CD14-positive monocyte (primary cell): ENCODE measurements at regions not wholly inside any gene's neighbourhood (a gene's known extent, or its start where the extent isn't known, plus 50 kb on each side); places are given as distances from the start of the nearest gene placed in this dataset.

Experiments
- DNase-seq, 3 donors: peaks; one replicate each; pipeline ENCODE4 v3.0.0-alpha.2; 2011 to 2022
- H2AFZ ChIP-seq: 2 replicates; pipeline ENCODE4 v1.6.0; 2012; ENCODE audit warnings: mild to moderate bottlenecking, low read depth, low read length, inconsistent platforms; ENCODE audit not compliant: insufficient read depth, poor library complexity, severe bottlenecking
- H3K27ac ChIP-seq, 2 donors: 1 replicate in 1 of 2; 2 replicates in 1 of 2; pipeline ENCODE4 v1.5.1; 2012 to 2013; ENCODE audit warnings: low read length in 2 of 2, control low read depth in 1 of 2, inconsistent platforms in 1 of 2, low read depth in 1 of 2, mild to moderate bottlenecking in 1 of 2
- H3K27me3 ChIP-seq, 2 donors: one replicate each; pipeline versions ENCODE4 v1.6.0 to v1.6.1; 2011 to 2013; ENCODE audit warnings: low read length in 2 of 2; ENCODE audit not compliant: control insufficient read depth in 2 of 2, insufficient read depth in 2 of 2
- H3K36me3 ChIP-seq, 2 donors: replicated peaks in 1 of 2; 1 replicate in 1 of 2; 2 replicates in 1 of 2; pipeline versions ENCODE4 v1.5.1 to v1.6.1; 2012 to 2013; ENCODE audit warnings: low read length in 2 of 2, control low read depth in 1 of 2, inconsistent platforms in 1 of 2, mild to moderate bottlenecking in 1 of 2; ENCODE audit not compliant: insufficient read depth in 2 of 2, control insufficient read depth in 1 of 2
- H3K4me1 ChIP-seq, 2 donors: 1 replicate in 1 of 2; 2 replicates in 1 of 2; pipeline versions ENCODE4 v1.5.1 to v1.6.1; 2012 to 2013; ENCODE audit warnings: low read length in 2 of 2, control low read depth in 1 of 2, inconsistent platforms in 1 of 2, mild to moderate bottlenecking in 1 of 2, moderate library complexity in 1 of 2; ENCODE audit not compliant: insufficient read depth in 2 of 2, control insufficient read depth in 1 of 2
- H3K4me2 ChIP-seq: replicated peaks from 2 replicates; pipeline ENCODE3; 2012; ENCODE audit warnings: low read length, moderate library complexity, mild to moderate bottlenecking; ENCODE audit not compliant: poor library complexity, severe bottlenecking; ENCODE audit errors: extremely low read depth
- H3K4me3 ChIP-seq, 3 experiments: fragments of 200-600 bp in 1 of 3; sonication (generic) in 1 of 3; replicated peaks in 1 of 3; 1 replicate in 2 of 3; 2 replicates in 1 of 3; pipeline ENCODE4 v1.5.1; 2011 to 2013; ENCODE audit warnings: low read length in 3 of 3, mild to moderate bottlenecking in 3 of 3, control low read depth in 2 of 3, low read depth in 2 of 3, inconsistent platforms in 1 of 3, moderate library complexity in 1 of 3
- H3K79me2 ChIP-seq: 2 replicates; pipeline ENCODE4 v1.6.0; 2012; ENCODE audit warnings: mild to moderate bottlenecking, control low read depth, inconsistent platforms, low read length, moderate library complexity; ENCODE audit not compliant: insufficient read depth
- H3K9ac ChIP-seq: 2 replicates; pipeline ENCODE4 v1.6.0; 2017; ENCODE audit warnings: low read length, mild to moderate bottlenecking; ENCODE audit not compliant: insufficient read depth, poor library complexity, severe bottlenecking
- H3K9me3 ChIP-seq, 2 donors: replicated peaks in 1 of 2; 1 replicate in 1 of 2; 2 replicates in 1 of 2; pipeline versions ENCODE4 v1.5.1 to v1.6.1; 2012 to 2013; ENCODE audit warnings: low read length in 2 of 2, control low read depth in 1 of 2; ENCODE audit not compliant: control insufficient read depth in 1 of 2, insufficient read depth in 1 of 2
- H4K20me1 ChIP-seq: 2 replicates; pipeline ENCODE4 v1.6.0; 2012; ENCODE audit warnings: mild to moderate bottlenecking, low read length, control low read depth, moderate library complexity; ENCODE audit not compliant: insufficient read depth
- H3K27ac Mint-ChIP-seq, 7 donors: one replicate each; pipeline ENCODE4 v1.8.0; 2020; ENCODE audit warnings: mild to moderate bottlenecking in 7 of 7, mixed read lengths in 7 of 7, moderate library complexity in 6 of 7, inconsistent platforms in 2 of 7
- H3K27me3 Mint-ChIP-seq, 3 donors: one replicate each; pipeline ENCODE4 v1.8.0; 2021 to 2022; ENCODE audit warnings: low read depth in 3 of 3, mild to moderate bottlenecking in 3 of 3, mixed read lengths in 3 of 3, moderate library complexity in 3 of 3, inconsistent platforms in 1 of 3
- H3K36me3 Mint-ChIP-seq, 2 donors: one replicate each; pipeline ENCODE4 v1.8.0; 2020; ENCODE audit warnings: mixed read lengths in 2 of 2, inconsistent platforms in 1 of 2, mild to moderate bottlenecking in 1 of 2
- H3K4me1 Mint-ChIP-seq: one replicate; pipeline ENCODE4 v1.8.0; 2020; ENCODE audit warnings: mild to moderate bottlenecking, mixed read lengths
- H3K4me3 Mint-ChIP-seq, 2 donors: one replicate each; pipeline ENCODE4 v1.8.0; 2020; ENCODE audit warnings: mild to moderate bottlenecking in 2 of 2, mixed read lengths in 2 of 2, moderate library complexity in 1 of 2
- H3K9me3 Mint-ChIP-seq, 7 donors: one replicate each; pipeline ENCODE4 v1.8.0; 2020 to 2022; ENCODE audit warnings: mixed read lengths in 7 of 7, mild to moderate bottlenecking in 6 of 7, moderate library complexity in 6 of 7, inconsistent platforms in 2 of 7
- CTCF ChIP-seq: fragments of 200-600 bp; IDR thresholded peaks from one replicate; pipeline ENCODE4 v1.8.0; 2022; ENCODE audit warnings: antibody characterized with exemption, mild to moderate bottlenecking
- WGBS: methylation state at CpG from one replicate; pipeline ENCODE4 v1.1.5; 2013; ENCODE audit warnings: missing lambda C conversion rate; ENCODE audit not compliant: insufficient coverage; 5-methylcytosine and 5-hydroxymethylcytosine counted together
- intact Hi-C, 2 donors: fragments of 100-400 bp; cut with micrococcal nuclease; formaldehyde crosslinking; loops; one replicate each; pipeline versions ENCODE4 v1.15.0 to v1.15.1; 2023

DNA sequence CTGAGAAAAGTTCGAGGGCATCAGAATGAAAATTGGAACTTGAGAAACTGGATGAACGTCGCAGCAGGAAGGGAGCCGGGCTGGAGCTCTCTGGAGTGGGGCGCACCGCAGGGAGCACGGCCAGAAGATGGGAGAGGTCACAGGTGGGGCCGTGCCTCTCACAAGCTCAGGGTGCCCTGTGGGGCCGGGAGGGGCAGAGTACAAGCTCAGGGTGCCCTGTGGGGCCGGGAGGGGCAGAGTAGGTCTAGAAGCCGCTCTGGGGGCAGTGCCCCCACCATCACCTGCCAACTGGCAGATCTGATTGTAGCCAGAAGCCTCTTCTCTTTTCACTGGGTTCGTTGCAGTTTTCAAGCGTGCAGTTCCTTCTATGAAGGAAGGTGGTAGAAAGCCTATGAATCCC is 61.1 kb upstream of the SNX9 start:
- no peak overlapping the region for H3K27ac ChIP-seq
- WGBS = 97% methylated on average over 9 of the region's 13 CpGs
- no peaks in the 10 kb centered on the region for H3K79me2 ChIP-seq
- no peaks in the 10 kb centered on the region for H3K9me3 ChIP-seq
- H3K36me3 ChIP-seq = no peaks in the 10 kb centered on the region
- Mint-ChIP-seq H3K27me3 (peaks cover 5 to 13% (median 9%) of the 10 kb centered on the region in 3 donors), H3K9me3 (peaks cover 0 to 4% (median 0%) of the 10 kb centered on the region in 7 donors), H3K36me3 (peaks cover 2 to 10% of the 10 kb centered on the region in 2 donors), H3K27ac (peak overlapping the region in 3 of 7 donors; percentile 51 to 97 (median 77)), H3K4me3 (peak overlapping the region in 1 of 2 donors; percentile 53), H3K4me1 (peaks cover 70% of the 10 kb centered on the region)
- H3K4me1 ChIP-seq = peaks cover 44 to 51% of the 10 kb centered on the region in 2 donors
- H3K9ac ChIP-seq = no peak overlapping the region
- H3K4me2 ChIP-seq = no peak overlapping the region
- no peaks in the 10 kb centered on the region for H4K20me1 ChIP-seq
- H3K27me3 ChIP-seq = no peaks in the 10 kb centered on the region
- no peak overlapping the region for H2AFZ ChIP-seq
- H3K4me3 ChIP-seq = no peak overlapping the region
- intact Hi-C loops = loop anchor here in 1 of 2 donors (5.0 to 10.0 kb wide), 3 partner anchors 60 to 323 kb away; partner anchors contain the start of gene SNX9
- DNase-seq = no peak
- TF ChIP-seq CTCF = no peak

DNA sequence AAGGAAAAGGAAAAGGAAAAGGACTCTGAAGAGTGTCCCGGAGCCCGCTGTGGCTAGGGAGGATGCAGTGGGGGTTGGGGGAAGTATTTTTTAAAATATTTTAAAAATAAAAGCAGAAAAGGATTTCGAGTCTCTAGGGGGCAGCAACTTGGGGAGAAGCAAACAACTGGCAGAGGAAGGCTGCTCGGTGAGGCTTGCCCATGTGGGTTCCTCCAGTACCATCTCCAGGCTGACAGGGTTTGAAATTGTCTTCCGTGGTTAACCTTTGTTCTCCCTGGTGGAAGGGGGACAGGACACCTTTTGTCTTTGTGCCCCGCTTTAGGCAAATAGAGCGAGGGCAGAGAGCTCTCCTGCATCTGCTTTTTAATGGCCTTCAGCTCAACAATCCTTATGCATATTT is 60.4 kb upstream of the SNX9 start:
- Histone ChIP-seq H3K79me2 (no peaks in the 10 kb centered on the region), H2AFZ (no peak overlapping the region), H3K36me3 (no peaks in the 10 kb centered on the region), H3K4me3 (no peak overlapping the region), H3K27me3 (no peaks in the 10 kb centered on the region), H3K9ac (no peak overlapping the region), H4K20me1 (no peaks in the 10 kb centered on the region), H3K4me1 (peaks cover 44 to 51% of the 10 kb centered on the region in 2 donors), H3K9me3 (no peaks in the 10 kb centered on the region), H3K27ac (no peak overlapping the region), H3K4me2 (no peak overlapping the region)
- intact Hi-C loops = loop anchor here in 1 of 2 donors (5.0 to 10.0 kb wide), 3 partner anchors 60 to 322 kb away; partner anchors contain the start of gene SNX9
- 8% methylated on average over 4 of the region's 7 CpGs for WGBS
- Mint-ChIP-seq H3K27me3 (peaks cover 7 to 16% (median 9%) of the 10 kb centered on the region in 3 donors), H3K4me3 (peak overlapping the region in 1 of 2 donors; percentile 64), H3K36me3 (peaks cover 1 to 6% of the 10 kb centered on the region in 2 donors), H3K4me1 (peaks cover 71% of the 10 kb centered on the region), H3K27ac (peak overlapping the region in 6 of 7 donors; percentile 80 to 98 (median 94)), H3K9me3 (peaks cover 0 to 2% (median 0%) of the 10 kb centered on the region in 7 donors)
- peak in 1 of 3 donors; percentile 34 for DNase-seq
- TF ChIP-seq CTCF = peak; percentile 19
